H9 (cell line): ENCODE measurements at regions not wholly inside any gene's neighbourhood (a gene's known extent, or its start where the extent isn't known, plus 50 kb on each side); places are given as distances from the start of the nearest gene placed in this dataset.

Source experiments
- DNase-seq: peaks from one replicate; pipeline ENCODE4 v3.0.0-alpha.2; 2017
- H2AFZ ChIP-seq: one replicate; pipeline ENCODE4 v1.6.1; 2013; ENCODE audit warnings: mild to moderate bottlenecking, low read length, control low read depth, moderate library complexity
- H2AK5ac ChIP-seq: 2 replicates; pipeline ENCODE4 v1.6.1; 2013; ENCODE audit warnings: low read length, control low read depth, mixed read lengths; ENCODE audit not compliant: insufficient read length
- H2BK120ac ChIP-seq: one replicate; pipeline ENCODE4 v1.6.1; 2013; ENCODE audit warnings: low read depth, mild to moderate bottlenecking, low read length, control low read depth, inconsistent platforms; ENCODE audit not compliant: poor library complexity, severe bottlenecking
- H2BK12ac ChIP-seq: 2 replicates; pipeline ENCODE4 v1.6.1; 2013; ENCODE audit warnings: low read length, control low read depth, mixed read lengths, low read depth; ENCODE audit not compliant: insufficient read length
- H2BK15ac ChIP-seq: 2 replicates; pipeline ENCODE4 v1.6.1; 2013; ENCODE audit warnings: low read depth, low read length, control low read depth
- H2BK20ac ChIP-seq: one replicate; pipeline ENCODE4 v1.6.1; 2013; ENCODE audit warnings: low read depth, mild to moderate bottlenecking, low read length, control low read depth, inconsistent platforms; ENCODE audit not compliant: poor library complexity, severe bottlenecking
- H2BK5ac ChIP-seq: 2 replicates; pipeline ENCODE4 v1.6.1; 2013; ENCODE audit warnings: low read length, control low read depth, mixed read lengths; ENCODE audit not compliant: insufficient read length
- H3K14ac ChIP-seq: 2 replicates; pipeline ENCODE4 v1.6.1; 2013; ENCODE audit warnings: low read length, control low read depth; ENCODE audit not compliant: insufficient read depth
- H3K18ac ChIP-seq: 2 replicates; pipeline ENCODE4 v1.6.1; 2013; ENCODE audit warnings: low read depth, mild to moderate bottlenecking, mixed read lengths, low read length, control low read depth; ENCODE audit not compliant: insufficient read length
- H3K23ac ChIP-seq: 2 replicates; pipeline ENCODE4 v1.6.1; 2013; ENCODE audit warnings: low read length, control low read depth, mixed read lengths, low read depth; ENCODE audit not compliant: insufficient read length
- H3K23me2 ChIP-seq: 2 replicates; pipeline ENCODE4 v1.6.1; 2013; ENCODE audit warnings: low read depth, mild to moderate bottlenecking, mixed read lengths, low read length, control low read depth; ENCODE audit not compliant: insufficient read length, poor library complexity, severe bottlenecking
- H3K27ac ChIP-seq: 2 replicates; pipeline ENCODE4 v1.5.1; 2013; ENCODE audit warnings: low read length, control low read depth, mixed read lengths, low read depth; ENCODE audit not compliant: insufficient read length
- H3K27me3 ChIP-seq: 2 replicates; pipeline ENCODE4 v1.6.1; 2013; ENCODE audit warnings: low read length, control low read depth, inconsistent platforms; ENCODE audit not compliant: insufficient read depth
- H3K4ac ChIP-seq: 2 replicates; pipeline ENCODE4 v1.6.1; 2013; ENCODE audit warnings: low read depth, mild to moderate bottlenecking, control low read depth, inconsistent platforms, low read length, moderate library complexity
- H3K4me1 ChIP-seq: 2 replicates; pipeline ENCODE4 v1.6.1; 2013; ENCODE audit warnings: low read length, control low read depth, inconsistent platforms; ENCODE audit not compliant: insufficient read depth
- H3K4me2 ChIP-seq: 2 replicates; pipeline ENCODE4 v1.6.1; 2013; ENCODE audit warnings: low read length, control low read depth, mixed read lengths; ENCODE audit not compliant: insufficient read length, insufficient read depth
- H3K56ac ChIP-seq: 2 replicates; pipeline ENCODE4 v1.6.1; 2013; ENCODE audit warnings: low read depth, mild to moderate bottlenecking, mixed read lengths, low read length, control low read depth; ENCODE audit not compliant: insufficient read length
- H3K79me1 ChIP-seq: 2 replicates; pipeline ENCODE4 v1.6.1; 2013; ENCODE audit warnings: low read depth, mild to moderate bottlenecking, moderate library complexity, low read length, control low read depth, inconsistent platforms; ENCODE audit not compliant: insufficient read depth, poor library complexity, severe bottlenecking
- H3K79me2 ChIP-seq: 2 replicates; pipeline ENCODE4 v1.6.1; 2013; ENCODE audit warnings: low read length, control low read depth, inconsistent platforms; ENCODE audit not compliant: insufficient read depth
- H3K9ac ChIP-seq: 2 replicates; pipeline ENCODE4 v1.6.1; 2013; ENCODE audit warnings: low read length, control low read depth, mixed read lengths; ENCODE audit not compliant: insufficient read length; ENCODE audit errors: extremely low read depth
- H3K9me3 ChIP-seq: one replicate; pipeline ENCODE4 v1.6.1; 2013; ENCODE audit warnings: low read depth, low read length, inconsistent platforms; ENCODE audit not compliant: control insufficient read depth
- H3T11ph ChIP-seq: one replicate; pipeline ENCODE4 v1.6.1; 2013; ENCODE audit warnings: mild to moderate bottlenecking, low read length, control low read depth, inconsistent platforms
- H4K20me1 ChIP-seq: one replicate; pipeline ENCODE4 v1.6.1; 2013; ENCODE audit not compliant: control insufficient read depth, insufficient read length, insufficient read depth
- H4K5ac ChIP-seq: 2 replicates; pipeline ENCODE4 v1.6.1; 2013; ENCODE audit warnings: low read depth, mild to moderate bottlenecking, mixed read lengths, low read length, control low read depth; ENCODE audit not compliant: insufficient read length
- H4K8ac ChIP-seq: replicated peaks from 2 replicates; pipeline ENCODE4 v1.6.1; 2013; ENCODE audit warnings: low read length, control low read depth, mixed read lengths, low read depth; ENCODE audit not compliant: insufficient read length
- H4K91ac ChIP-seq: 2 replicates; pipeline ENCODE4 v1.6.1; 2013; ENCODE audit warnings: low read depth, mild to moderate bottlenecking, moderate library complexity, mixed read lengths, low read length, control low read depth; ENCODE audit not compliant: insufficient read length
- H3K27ac Mint-ChIP-seq, 3 experiments: 2 replicates in 2 of 3; 3 replicates in 1 of 3; pipeline ENCODE4 v1.8.0; 2020 to 2021; ENCODE audit warnings: mixed read lengths in 3 of 3, mild to moderate bottlenecking in 1 of 3, moderate library complexity in 1 of 3
- H3K27me3 Mint-ChIP-seq: 2 replicates; pipeline ENCODE4 v1.8.0; 2021; ENCODE audit warnings: low read depth, mild to moderate bottlenecking, moderate library complexity, mixed read lengths
- H3K36me3 Mint-ChIP-seq, 3 experiments: 2 replicates in 2 of 3; 3 replicates in 1 of 3; pipeline ENCODE4 v1.8.0; 2020 to 2021; ENCODE audit warnings: low read depth in 3 of 3, mixed read lengths in 3 of 3; ENCODE audit not compliant: insufficient read depth in 1 of 3
- H3K4me1 Mint-ChIP-seq, 2 experiments: 2 replicates each; pipeline ENCODE4 v1.8.0; 2020; ENCODE audit warnings: mixed read lengths in 2 of 2
- H3K4me3 Mint-ChIP-seq, 2 experiments: 2 replicates in 1 of 2; 3 replicates in 1 of 2; pipeline ENCODE4 v1.8.0; 2020 to 2021; ENCODE audit warnings: mild to moderate bottlenecking in 2 of 2, mixed read lengths in 2 of 2, moderate library complexity in 1 of 2
- H3K9me3 Mint-ChIP-seq, 2 experiments: 2 replicates in 1 of 2; 3 replicates in 1 of 2; pipeline ENCODE4 v1.8.0; 2020; ENCODE audit warnings: mild to moderate bottlenecking in 2 of 2, mixed read lengths in 2 of 2, moderate library complexity in 1 of 2
- CTCF ChIP-seq: fragments of 200-600 bp; sonication (generic); conservative IDR thresholded peaks from 3 replicates; pipeline ENCODE4 v1.8.0; 2021; ENCODE audit warnings: antibody characterized with exemption, mild to moderate bottlenecking
- WGBS: extraction: QIAGEN DNeasy Blood & Tissue Kit; methylation state at CpG from one replicate; pipeline ENCODE4 v1.1.7; 2013; ENCODE audit warnings: missing lambda C conversion rate, low lambda C conversion rate, mixed read lengths; ENCODE audit not compliant: insufficient read length; ENCODE audit errors: extremely low coverage; 5-methylcytosine and 5-hydroxymethylcytosine counted together

- Histone ChIP-seq H4K91ac (no peak overlapping the region), H3K9me3 (no peaks in the 10 kb centered on the region), H2BK15ac (no peak overlapping the region), H2AK5ac (no peak overlapping the region), H2AFZ (no peak overlapping the region), H2BK20ac (no peak overlapping the region), H3K9ac (no peak overlapping the region), H3K27ac (no peak overlapping the region), H3K56ac (no peak overlapping the region), H3K23ac (no peak overlapping the region), H3K79me2 (no peaks in the 10 kb centered on the region), H2BK120ac (no peak overlapping the region), H3K79me1 (no peaks in the 10 kb centered on the region), H4K5ac (no peak overlapping the region), H2BK5ac (no peak overlapping the region), H3T11ph (no peak overlapping the region), H4K8ac (no peak overlapping the region), H3K23me2 (no peaks in the 10 kb centered on the region), H4K20me1 (no peaks in the 10 kb centered on the region), H3K4me2 (no peak overlapping the region), H2BK12ac (no peak overlapping the region), H3K14ac (no peak overlapping the region), H3K18ac (no peak overlapping the region), H3K27me3 (no peaks in the 10 kb centered on the region; the same call in 1 of the 2 replicates), H3K4me1 (no peaks in the 10 kb centered on the region), H3K4ac (no peak overlapping the region)
- Mint-ChIP-seq H3K36me3 (no peaks in the 10 kb centered on the region), H3K27ac (no peak overlapping the region), H3K4me1 (peaks cover 13 to 17% of the 10 kb centered on the region in 2 experiments), H3K9me3 (no peaks in the 10 kb centered on the region), H3K27me3 (no peaks in the 10 kb centered on the region; the same call in 1 of the 2 replicates), H3K4me3 (no peak overlapping the region)
- no peak for TF ChIP-seq CTCF
- no CpG with 5 or more reads among the region's 2 CpGs for WGBS
- no peak for DNase-seq
These were observed 291.1 kb downstream of the CHL1 start for GRCh38 chr3:487614-488013.
